HG03558 (cell line): ENCODE measurements at regions not wholly inside any gene's neighbourhood (a gene's known extent, or its start where the extent isn't known, plus 50 kb on each side); places are given as distances from the start of the nearest gene placed in this dataset.

ENCODE experiments used
- ATAC-seq: cut with Tn5 transposase; IDR thresholded peaks from one replicate; pipeline ENCODE4 v1.9.1; 2021; ENCODE audit warnings: moderate number of reproducible peaks; ENCODE audit not compliant: unreplicated experiment; ENCODE audit errors: extremely low read depth

GRCh38 chr10:71040846-71041605, 152.7 kb upstream of the PCBD1 start:
- ATAC-seq: no peak

GRCh38 chr10:71042216-71042615, 153.9 kb upstream of the PCBD1 start:
- ATAC-seq: no peak

- no peak for ATAC-seq
Observed at GRCh38 chr10:71042699-71043098, 154.3 kb upstream of the PCBD1 start.

- ATAC-seq: no peak
Observed at GRCh38 chr10:71043858-71044257, 155.5 kb upstream of the PCBD1 start.

- no peak for ATAC-seq
Observed at GRCh38 chr10:71044720-71045119, 156.4 kb upstream of the PCBD1 start.

- ATAC-seq: no peak
Observed at GRCh38 chr10:71045204-71045809, 156.9 kb upstream of the PCBD1 start.

GRCh38 chr10:71045936-71046335, 157.6 kb upstream of the PCBD1 start:
- no peak for ATAC-seq

GRCh38 chr10:71046747-71047146, 158.4 kb upstream of the PCBD1 start:
- no peak for ATAC-seq

GRCh38 chr10:71048971-71049615, 160.7 kb upstream of the PCBD1 start:
- ATAC-seq: no peak

GRCh38 chr10:71049994-71050393, 161.6 kb upstream of the PCBD1 start:
- ATAC-seq: no peak

- ATAC-seq: no peak
Observed at GRCh38 chr10:71052076-71052660, 160.2 kb upstream of the UNC5B start.

- no peak for ATAC-seq
Observed at GRCh38 chr10:71052708-71053107, 159.7 kb upstream of the UNC5B start.

GRCh38 chr10:71053169-71053895, 159.0 kb upstream of the UNC5B start:
- no peak for ATAC-seq

- ATAC-seq: no peak
Observed at GRCh38 chr10:71058308-71058707, 154.1 kb upstream of the UNC5B start.

GRCh38 chr10:71059054-71059818, 153.1 kb upstream of the UNC5B start:
- ATAC-seq: no peak

GRCh38 chr10:71059943-71060342, 152.4 kb upstream of the UNC5B start:
- no peak for ATAC-seq

GRCh38 chr10:71060476-71061426, 151.6 kb upstream of the UNC5B start:
- ATAC-seq: no peak

- ATAC-seq: no peak
Observed at GRCh38 chr10:71061472-71061871, 150.9 kb upstream of the UNC5B start.

- ATAC-seq: no peak
Observed at GRCh38 chr10:71062156-71062555, 150.2 kb upstream of the UNC5B start.
